ENCODE measurements at regions not wholly inside any gene's neighbourhood (a gene's known extent, or its start where the extent isn't known, plus 50 kb on each side); places are given as distances from the start of the nearest gene placed in this dataset.
"Not testable (repeated sequence)": the region's sequence is repeated elsewhere in the genome, so short reads cannot be mapped to it uniquely, and the experiment has no call there.

GRCh38 chrX:74063426-74064155 is 211.1 kb upstream of the XIST start:
- no peak for DNase-seq

- DNase-seq = no peak
These were observed 209.4 kb upstream of the XIST start for GRCh38 chrX:74061879-74062278.

GRCh38 chrX:74049126-74049525 is 196.6 kb upstream of the XIST start:
- no peak for DNase-seq

GRCh38 chrX:74034066-74034465 is 181.6 kb upstream of the XIST start:
- not testable (repeated sequence) for DNase-seq

GRCh38 chrX:74031527-74031926 is 179.0 kb upstream of the XIST start:
- DNase-seq = not testable (repeated sequence)

GRCh38 chrX:74030766-74031165 is 178.3 kb upstream of the XIST start:
- DNase-seq = not testable (repeated sequence)

GRCh38 chrX:74025145-74025544 is 172.6 kb upstream of the XIST start:
- not testable (repeated sequence) for DNase-seq

GRCh38 chrX:74023203-74023602 is 170.7 kb upstream of the XIST start:
- no peak for DNase-seq

GRCh38 chrX:74018253-74018652 is 165.7 kb upstream of the XIST start:
- no peak for DNase-seq

- peak; percentile 0 to 8 for DNase-seq
These were observed 163.0 kb upstream of the XIST start for GRCh38 chrX:74015379-74016019.

GRCh38 chrX:74009041-74009440 is 156.5 kb upstream of the XIST start:
- no peak for DNase-seq

GRCh38 chrX:73992019-73992418 is 139.5 kb upstream of the XIST start:
- no peak for DNase-seq

- no peak for DNase-seq
These were observed 134.7 kb upstream of the XIST start for GRCh38 chrX:73987166-73987565.

- DNase-seq = no peak
These were observed 127.1 kb upstream of the XIST start for GRCh38 chrX:73979551-73980131.

GRCh38 chrX:73977542-73978169 is 125.1 kb upstream of the XIST start:
- no peak for DNase-seq

GRCh38 chrX:73967461-73967860 is 114.9 kb upstream of the XIST start:
- DNase-seq = not testable (repeated sequence)

- no peak for DNase-seq
These were observed 113.3 kb upstream of the XIST start for GRCh38 chrX:73965833-73966232.

- DNase-seq = no peak
These were observed 112.1 kb upstream of the XIST start for GRCh38 chrX:73964579-73964978.

- no peak for DNase-seq
These were observed 111.2 kb upstream of the XIST start for GRCh38 chrX:73963682-73964081.

- DNase-seq = no peak
These were observed 110.4 kb upstream of the XIST start for GRCh38 chrX:73962948-73963347.

GRCh38 chrX:73961867-73962266 is 109.4 kb upstream of the XIST start:
- DNase-seq = not testable (repeated sequence)

GRCh38 chrX:73944563-73944908 is 92.0 kb upstream of the XIST start:
- DNase-seq = no peak

- DNase-seq = peak; percentile 36 to 51
These were observed 91.4 kb upstream of the XIST start for GRCh38 chrX:73943693-73944562.
